ENCODE measurements at regions not wholly inside any gene's neighbourhood (a gene's known extent, or its start where the extent isn't known, plus 50 kb on each side); places are given as distances from the start of the nearest gene placed in this dataset.

DNA sequence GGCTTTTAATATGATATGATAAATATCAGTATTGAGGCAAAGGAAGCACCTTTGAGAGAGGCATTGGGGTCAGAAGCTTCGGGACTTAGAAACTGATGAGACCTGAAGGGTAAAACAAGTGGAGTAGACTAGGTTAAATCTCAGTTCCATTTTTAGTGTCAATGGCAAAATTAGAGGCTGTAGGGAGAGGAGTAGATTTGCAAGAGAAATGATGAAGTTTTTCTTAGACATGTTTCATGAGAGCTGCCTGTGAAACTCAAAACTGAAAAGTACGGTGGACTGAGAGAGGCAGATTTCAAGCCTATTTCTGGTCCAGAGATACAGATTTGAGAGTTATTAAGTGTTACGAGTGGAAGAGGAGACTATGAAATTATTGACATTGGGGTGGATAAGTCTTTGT, 278.5 kb downstream of the TAF11L14 start:
- no peaks in the 10 kb centered on the region for H3K27me3 ChIP-seq (ENCODE audit: insufficient read depth, low read length)
- H3K23me2 ChIP-seq (ENCODE audit: insufficient read length, low read depth, low read length, poor library complexity, severe bottlenecking): no peaks in the 10 kb centered on the region
- no peak for DNase-seq
- H3K4me1 ChIP-seq (ENCODE audit: insufficient read depth, low read length): no peaks in the 10 kb centered on the region
- TF ChIP-seq, protein P1, sequence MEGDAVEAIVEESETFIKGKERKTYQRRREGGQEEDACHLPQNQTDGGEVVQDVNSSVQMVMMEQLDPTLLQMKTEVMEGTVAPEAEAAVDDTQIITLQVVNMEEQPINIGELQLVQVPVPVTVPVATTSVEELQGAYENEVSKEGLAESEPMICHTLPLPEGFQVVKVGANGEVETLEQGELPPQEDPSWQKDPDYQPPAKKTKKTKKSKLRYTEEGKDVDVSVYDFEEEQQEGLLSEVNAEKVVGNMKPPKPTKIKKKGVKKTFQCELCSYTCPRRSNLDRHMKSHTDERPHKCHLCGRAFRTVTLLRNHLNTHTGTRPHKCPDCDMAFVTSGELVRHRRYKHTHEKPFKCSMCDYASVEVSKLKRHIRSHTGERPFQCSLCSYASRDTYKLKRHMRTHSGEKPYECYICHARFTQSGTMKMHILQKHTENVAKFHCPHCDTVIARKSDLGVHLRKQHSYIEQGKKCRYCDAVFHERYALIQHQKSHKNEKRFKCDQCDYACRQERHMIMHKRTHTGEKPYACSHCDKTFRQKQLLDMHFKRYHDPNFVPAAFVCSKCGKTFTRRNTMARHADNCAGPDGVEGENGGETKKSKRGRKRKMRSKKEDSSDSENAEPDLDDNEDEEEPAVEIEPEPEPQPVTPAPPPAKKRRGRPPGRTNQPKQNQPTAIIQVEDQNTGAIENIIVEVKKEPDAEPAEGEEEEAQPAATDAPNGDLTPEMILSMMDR (conservative IDR thresholded peaks at IDR 0.05): no peak
- no peaks in the 10 kb centered on the region for H3K79me1 ChIP-seq (ENCODE audit: insufficient read depth, low read depth, low read length, poor library complexity, severe bottlenecking)
- H2BK20ac ChIP-seq (ENCODE audit: low read depth, low read length, poor library complexity, severe bottlenecking): no peak overlapping the region
- H3K9me3 Mint-ChIP-seq: no peaks in the 10 kb centered on the region
- no peak overlapping the region for H3T11ph ChIP-seq (ENCODE audit: low read length)
- H3K18ac ChIP-seq (ENCODE audit: insufficient read length, low read depth, low read length): no peak overlapping the region
- H4K91ac ChIP-seq (ENCODE audit: insufficient read length, low read depth, low read length): no peak overlapping the region
- no peak overlapping the region for H3K56ac ChIP-seq (ENCODE audit: insufficient read length, low read depth, low read length)
- H2BK15ac ChIP-seq (ENCODE audit: low read depth, low read length): no peak overlapping the region
- no peak overlapping the region for H3K4me2 ChIP-seq (ENCODE audit: insufficient read depth, insufficient read length, low read length)
- H3K4me1 Mint-ChIP-seq: peaks cover under 1 to 3% of the 10 kb centered on the region in 2 experiments; a peak in 1 of 4 replicates
- no peak overlapping the region for H2BK120ac ChIP-seq (ENCODE audit: low read depth, low read length, poor library complexity, severe bottlenecking)
- no peaks in the 10 kb centered on the region for H3K79me2 ChIP-seq (ENCODE audit: insufficient read depth, low read length)
- no peak overlapping the region for H3K27ac ChIP-seq (ENCODE audit: insufficient read length, low read depth, low read length)
- no peaks in the 10 kb centered on the region for H3K36me3 Mint-ChIP-seq (ENCODE audit: insufficient read depth in 1 of 3, low read depth in 3 of 3)
- H3K27me3 Mint-ChIP-seq (ENCODE audit: low read depth): no peaks in the 10 kb centered on the region
- H3K14ac ChIP-seq (ENCODE audit: insufficient read depth, low read length): no peak overlapping the region
- H4K8ac ChIP-seq (replicated peaks; ENCODE audit: insufficient read length, low read depth, low read length): no peak overlapping the region
- H2BK12ac ChIP-seq (ENCODE audit: insufficient read length, low read depth, low read length): no peak overlapping the region
- H4K5ac ChIP-seq (ENCODE audit: insufficient read length, low read depth, low read length): no peak overlapping the region
- H3K27ac Mint-ChIP-seq: no peak overlapping the region
- no peak overlapping the region for H3K4ac ChIP-seq (ENCODE audit: low read depth, low read length)
- no peak overlapping the region for H2AFZ ChIP-seq (ENCODE audit: low read length)
- H3K4me3 Mint-ChIP-seq: no peak overlapping the region
- no peak overlapping the region for H3K23ac ChIP-seq (ENCODE audit: insufficient read length, low read depth, low read length)
- WGBS (ENCODE audit: extremely low coverage, insufficient read length, low lambda C conversion rate): no CpG with 5 or more reads among the region's 3 CpGs
- H4K20me1 ChIP-seq (ENCODE audit: control insufficient read depth, insufficient read depth, insufficient read length): no peaks in the 10 kb centered on the region
- no peak overlapping the region for H2BK5ac ChIP-seq (ENCODE audit: insufficient read length, low read length)
- no peak overlapping the region for H2AK5ac ChIP-seq (ENCODE audit: insufficient read length, low read length)
- H3K9ac ChIP-seq (ENCODE audit: extremely low read depth, insufficient read length, low read length): no peak overlapping the region
- no peaks in the 10 kb centered on the region for H3K9me3 ChIP-seq (ENCODE audit: control insufficient read depth, low read depth, low read length)

Measured in H9 (cell line).